H9 (cell line): ENCODE measurements at regions not wholly inside any gene's neighbourhood (a gene's known extent, or its start where the extent isn't known, plus 50 kb on each side); places are given as distances from the start of the nearest gene placed in this dataset.

Experiments
- DNase-seq: peaks from one replicate; pipeline ENCODE4 v3.0.0-alpha.2; 2017
- H2AFZ ChIP-seq: one replicate; pipeline ENCODE4 v1.6.1; 2013; ENCODE audit warnings: mild to moderate bottlenecking, low read length, control low read depth, moderate library complexity
- H2AK5ac ChIP-seq: 2 replicates; pipeline ENCODE4 v1.6.1; 2013; ENCODE audit warnings: low read length, control low read depth, mixed read lengths; ENCODE audit not compliant: insufficient read length
- H2BK120ac ChIP-seq: one replicate; pipeline ENCODE4 v1.6.1; 2013; ENCODE audit warnings: low read depth, mild to moderate bottlenecking, low read length, control low read depth, inconsistent platforms; ENCODE audit not compliant: poor library complexity, severe bottlenecking
- H2BK12ac ChIP-seq: 2 replicates; pipeline ENCODE4 v1.6.1; 2013; ENCODE audit warnings: low read length, control low read depth, mixed read lengths, low read depth; ENCODE audit not compliant: insufficient read length
- H2BK15ac ChIP-seq: 2 replicates; pipeline ENCODE4 v1.6.1; 2013; ENCODE audit warnings: low read depth, low read length, control low read depth
- H2BK20ac ChIP-seq: one replicate; pipeline ENCODE4 v1.6.1; 2013; ENCODE audit warnings: low read depth, mild to moderate bottlenecking, low read length, control low read depth, inconsistent platforms; ENCODE audit not compliant: poor library complexity, severe bottlenecking
- H2BK5ac ChIP-seq: 2 replicates; pipeline ENCODE4 v1.6.1; 2013; ENCODE audit warnings: low read length, control low read depth, mixed read lengths; ENCODE audit not compliant: insufficient read length
- H3K14ac ChIP-seq: 2 replicates; pipeline ENCODE4 v1.6.1; 2013; ENCODE audit warnings: low read length, control low read depth; ENCODE audit not compliant: insufficient read depth
- H3K18ac ChIP-seq: 2 replicates; pipeline ENCODE4 v1.6.1; 2013; ENCODE audit warnings: low read depth, mild to moderate bottlenecking, mixed read lengths, low read length, control low read depth; ENCODE audit not compliant: insufficient read length
- H3K23ac ChIP-seq: 2 replicates; pipeline ENCODE4 v1.6.1; 2013; ENCODE audit warnings: low read length, control low read depth, mixed read lengths, low read depth; ENCODE audit not compliant: insufficient read length
- H3K23me2 ChIP-seq: 2 replicates; pipeline ENCODE4 v1.6.1; 2013; ENCODE audit warnings: low read depth, mild to moderate bottlenecking, mixed read lengths, low read length, control low read depth; ENCODE audit not compliant: insufficient read length, poor library complexity, severe bottlenecking
- H3K27ac ChIP-seq: 2 replicates; pipeline ENCODE4 v1.5.1; 2013; ENCODE audit warnings: low read length, control low read depth, mixed read lengths, low read depth; ENCODE audit not compliant: insufficient read length
- H3K27me3 ChIP-seq: 2 replicates; pipeline ENCODE4 v1.6.1; 2013; ENCODE audit warnings: low read length, control low read depth, inconsistent platforms; ENCODE audit not compliant: insufficient read depth
- H3K4ac ChIP-seq: 2 replicates; pipeline ENCODE4 v1.6.1; 2013; ENCODE audit warnings: low read depth, mild to moderate bottlenecking, control low read depth, inconsistent platforms, low read length, moderate library complexity
- H3K4me1 ChIP-seq: 2 replicates; pipeline ENCODE4 v1.6.1; 2013; ENCODE audit warnings: low read length, control low read depth, inconsistent platforms; ENCODE audit not compliant: insufficient read depth
- H3K4me2 ChIP-seq: 2 replicates; pipeline ENCODE4 v1.6.1; 2013; ENCODE audit warnings: low read length, control low read depth, mixed read lengths; ENCODE audit not compliant: insufficient read length, insufficient read depth
- H3K56ac ChIP-seq: 2 replicates; pipeline ENCODE4 v1.6.1; 2013; ENCODE audit warnings: low read depth, mild to moderate bottlenecking, mixed read lengths, low read length, control low read depth; ENCODE audit not compliant: insufficient read length
- H3K79me1 ChIP-seq: 2 replicates; pipeline ENCODE4 v1.6.1; 2013; ENCODE audit warnings: low read depth, mild to moderate bottlenecking, moderate library complexity, low read length, control low read depth, inconsistent platforms; ENCODE audit not compliant: insufficient read depth, poor library complexity, severe bottlenecking
- H3K79me2 ChIP-seq: 2 replicates; pipeline ENCODE4 v1.6.1; 2013; ENCODE audit warnings: low read length, control low read depth, inconsistent platforms; ENCODE audit not compliant: insufficient read depth
- H3K9ac ChIP-seq: 2 replicates; pipeline ENCODE4 v1.6.1; 2013; ENCODE audit warnings: low read length, control low read depth, mixed read lengths; ENCODE audit not compliant: insufficient read length; ENCODE audit errors: extremely low read depth
- H3K9me3 ChIP-seq: one replicate; pipeline ENCODE4 v1.6.1; 2013; ENCODE audit warnings: low read depth, low read length, inconsistent platforms; ENCODE audit not compliant: control insufficient read depth
- H3T11ph ChIP-seq: one replicate; pipeline ENCODE4 v1.6.1; 2013; ENCODE audit warnings: mild to moderate bottlenecking, low read length, control low read depth, inconsistent platforms
- H4K20me1 ChIP-seq: one replicate; pipeline ENCODE4 v1.6.1; 2013; ENCODE audit not compliant: control insufficient read depth, insufficient read length, insufficient read depth
- H4K5ac ChIP-seq: 2 replicates; pipeline ENCODE4 v1.6.1; 2013; ENCODE audit warnings: low read depth, mild to moderate bottlenecking, mixed read lengths, low read length, control low read depth; ENCODE audit not compliant: insufficient read length
- H4K8ac ChIP-seq: replicated peaks from 2 replicates; pipeline ENCODE4 v1.6.1; 2013; ENCODE audit warnings: low read length, control low read depth, mixed read lengths, low read depth; ENCODE audit not compliant: insufficient read length
- H4K91ac ChIP-seq: 2 replicates; pipeline ENCODE4 v1.6.1; 2013; ENCODE audit warnings: low read depth, mild to moderate bottlenecking, moderate library complexity, mixed read lengths, low read length, control low read depth; ENCODE audit not compliant: insufficient read length
- H3K27ac Mint-ChIP-seq, 3 experiments: 2 replicates in 2 of 3; 3 replicates in 1 of 3; pipeline ENCODE4 v1.8.0; 2020 to 2021; ENCODE audit warnings: mixed read lengths in 3 of 3, mild to moderate bottlenecking in 1 of 3, moderate library complexity in 1 of 3
- H3K27me3 Mint-ChIP-seq: 2 replicates; pipeline ENCODE4 v1.8.0; 2021; ENCODE audit warnings: low read depth, mild to moderate bottlenecking, moderate library complexity, mixed read lengths
- H3K36me3 Mint-ChIP-seq, 3 experiments: 2 replicates in 2 of 3; 3 replicates in 1 of 3; pipeline ENCODE4 v1.8.0; 2020 to 2021; ENCODE audit warnings: low read depth in 3 of 3, mixed read lengths in 3 of 3; ENCODE audit not compliant: insufficient read depth in 1 of 3
- H3K4me1 Mint-ChIP-seq, 2 experiments: 2 replicates each; pipeline ENCODE4 v1.8.0; 2020; ENCODE audit warnings: mixed read lengths in 2 of 2
- H3K4me3 Mint-ChIP-seq, 2 experiments: 2 replicates in 1 of 2; 3 replicates in 1 of 2; pipeline ENCODE4 v1.8.0; 2020 to 2021; ENCODE audit warnings: mild to moderate bottlenecking in 2 of 2, mixed read lengths in 2 of 2, moderate library complexity in 1 of 2
- H3K9me3 Mint-ChIP-seq, 2 experiments: 2 replicates in 1 of 2; 3 replicates in 1 of 2; pipeline ENCODE4 v1.8.0; 2020; ENCODE audit warnings: mild to moderate bottlenecking in 2 of 2, mixed read lengths in 2 of 2, moderate library complexity in 1 of 2
- WGBS: extraction: QIAGEN DNeasy Blood & Tissue Kit; methylation state at CpG from one replicate; pipeline ENCODE4 v1.1.7; 2013; ENCODE audit warnings: missing lambda C conversion rate, low lambda C conversion rate, mixed read lengths; ENCODE audit not compliant: insufficient read length; ENCODE audit errors: extremely low coverage; 5-methylcytosine and 5-hydroxymethylcytosine counted together
- TF ChIP-seq, protein P1 (sequence below): fragments of 200-600 bp; sonication (generic); conservative IDR thresholded peaks from 3 replicates; pipeline ENCODE4 v1.8.0; 2021; ENCODE audit warnings: antibody characterized with exemption, mild to moderate bottlenecking

DNA sequence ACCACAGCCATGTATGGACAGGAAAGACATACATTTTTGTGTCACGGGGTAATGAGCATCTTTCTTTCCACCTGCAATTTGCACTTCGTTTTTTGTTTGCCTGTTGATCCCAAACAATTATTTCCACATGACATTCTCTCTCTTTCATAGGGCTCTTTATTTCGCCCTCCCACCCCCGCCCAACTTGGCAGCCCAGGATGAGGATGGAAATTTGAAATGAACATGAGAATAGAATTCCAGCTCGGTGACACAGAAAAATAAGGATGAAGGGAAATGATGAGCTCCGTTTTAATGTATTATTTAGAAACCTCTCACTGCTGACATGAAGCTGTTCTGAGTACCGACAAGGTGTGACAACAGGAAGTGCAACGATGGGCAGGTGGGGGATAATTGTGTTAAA lies 443.3 kb downstream of the SOCS6 start:
- TF ChIP-seq, protein P1, sequence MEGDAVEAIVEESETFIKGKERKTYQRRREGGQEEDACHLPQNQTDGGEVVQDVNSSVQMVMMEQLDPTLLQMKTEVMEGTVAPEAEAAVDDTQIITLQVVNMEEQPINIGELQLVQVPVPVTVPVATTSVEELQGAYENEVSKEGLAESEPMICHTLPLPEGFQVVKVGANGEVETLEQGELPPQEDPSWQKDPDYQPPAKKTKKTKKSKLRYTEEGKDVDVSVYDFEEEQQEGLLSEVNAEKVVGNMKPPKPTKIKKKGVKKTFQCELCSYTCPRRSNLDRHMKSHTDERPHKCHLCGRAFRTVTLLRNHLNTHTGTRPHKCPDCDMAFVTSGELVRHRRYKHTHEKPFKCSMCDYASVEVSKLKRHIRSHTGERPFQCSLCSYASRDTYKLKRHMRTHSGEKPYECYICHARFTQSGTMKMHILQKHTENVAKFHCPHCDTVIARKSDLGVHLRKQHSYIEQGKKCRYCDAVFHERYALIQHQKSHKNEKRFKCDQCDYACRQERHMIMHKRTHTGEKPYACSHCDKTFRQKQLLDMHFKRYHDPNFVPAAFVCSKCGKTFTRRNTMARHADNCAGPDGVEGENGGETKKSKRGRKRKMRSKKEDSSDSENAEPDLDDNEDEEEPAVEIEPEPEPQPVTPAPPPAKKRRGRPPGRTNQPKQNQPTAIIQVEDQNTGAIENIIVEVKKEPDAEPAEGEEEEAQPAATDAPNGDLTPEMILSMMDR = no peak
- no peak overlapping the region for H4K8ac ChIP-seq
- no peak overlapping the region for H2AFZ ChIP-seq
- no peaks in the 10 kb centered on the region for H3K79me2 ChIP-seq
- H3K14ac ChIP-seq = no peak overlapping the region
- no peak overlapping the region for H3K18ac ChIP-seq
- no peak overlapping the region for H2BK5ac ChIP-seq
- no peaks in the 10 kb centered on the region for H3K27me3 ChIP-seq
- H4K5ac ChIP-seq = no peak overlapping the region
- H3K4me1 ChIP-seq = no peaks in the 10 kb centered on the region; the same call in 1 of the 2 replicates
- Mint-ChIP-seq H3K4me1 (no peaks in the 10 kb centered on the region), H3K36me3 (peaks cover 4 to 17% (median 5%) of the 10 kb centered on the region in 3 experiments; a peak in 5 of 7 replicates), H3K4me3 (no peak overlapping the region), H3K9me3 (peaks cover 24 to 28% of the 10 kb centered on the region in 2 experiments), H3K27me3 (no peaks in the 10 kb centered on the region), H3K27ac (no peak overlapping the region)
- no peak overlapping the region for H3T11ph ChIP-seq
- H4K91ac ChIP-seq = no peak overlapping the region
- no peak overlapping the region for H2BK12ac ChIP-seq
- H2BK120ac ChIP-seq = no peak overlapping the region
- DNase-seq = no peak
- H2AK5ac ChIP-seq = no peak overlapping the region
- no peaks in the 10 kb centered on the region for H3K9me3 ChIP-seq
- no peak overlapping the region for H3K27ac ChIP-seq
- H2BK15ac ChIP-seq = no peak overlapping the region
- no CpG with 5 or more reads among the region's 8 CpGs for WGBS
- no peaks in the 10 kb centered on the region for H4K20me1 ChIP-seq
- H3K9ac ChIP-seq = no peak overlapping the region
- H3K23me2 ChIP-seq = no peaks in the 10 kb centered on the region
- no peaks in the 10 kb centered on the region for H3K79me1 ChIP-seq
- H3K4me2 ChIP-seq = no peak overlapping the region
- H3K23ac ChIP-seq = no peak overlapping the region
- no peak overlapping the region for H3K56ac ChIP-seq
- H2BK20ac ChIP-seq = no peak overlapping the region
- H3K4ac ChIP-seq = no peak overlapping the region
